T-helper 2 cell treated with Interferon-gamma antibody and Interleukin-4, amounts not matched to agents 100 ng/mL and 5 ng/mL, for 36 hours (primary cell): ENCODE measurements at regions not wholly inside any gene's neighbourhood (a gene's known extent, or its start where the extent isn't known, plus 50 kb on each side); places are given as distances from the start of the nearest gene placed in this dataset.

ENCODE experiments used
- intact Hi-C: fragments of 100-400 bp; cut with micrococcal nuclease; formaldehyde crosslinking; loops from one replicate; pipeline ENCODE4 v1.15.1; 2023

- intact Hi-C loops = no loop called here
Observed at GRCh38 chr4:32778938-32779337, 2058.8 kb downstream of the PCDH7 start.

DNA sequence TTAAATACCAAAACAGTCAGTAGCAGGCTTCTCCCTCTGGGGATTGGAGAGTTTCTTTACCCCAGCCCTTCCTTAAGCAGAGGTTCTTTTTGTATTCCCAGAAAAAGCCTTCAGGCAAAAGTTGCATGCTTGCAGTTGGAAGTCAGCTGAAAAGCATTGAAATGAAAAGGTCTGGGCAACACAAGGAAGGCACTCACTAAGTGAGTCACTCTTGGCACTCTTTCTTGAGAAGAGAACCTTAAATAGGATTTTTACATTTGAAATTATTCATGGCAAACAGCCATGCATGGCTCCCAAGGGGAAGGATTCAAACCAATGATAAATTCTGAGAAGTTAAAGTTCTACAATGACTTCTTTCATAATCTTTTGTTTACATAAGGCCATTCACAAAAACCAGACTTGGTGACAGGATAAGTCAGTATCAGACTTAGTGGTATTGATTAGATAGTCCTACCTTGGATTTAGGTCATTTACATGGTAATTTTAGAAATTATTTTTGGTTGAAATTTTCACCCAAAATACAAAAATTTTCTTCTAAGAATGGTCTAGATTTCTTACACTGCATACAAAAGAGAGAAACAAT, 2068.9 kb downstream of the PCDH7 start:
- intact Hi-C loops = no loop called here

DNA sequence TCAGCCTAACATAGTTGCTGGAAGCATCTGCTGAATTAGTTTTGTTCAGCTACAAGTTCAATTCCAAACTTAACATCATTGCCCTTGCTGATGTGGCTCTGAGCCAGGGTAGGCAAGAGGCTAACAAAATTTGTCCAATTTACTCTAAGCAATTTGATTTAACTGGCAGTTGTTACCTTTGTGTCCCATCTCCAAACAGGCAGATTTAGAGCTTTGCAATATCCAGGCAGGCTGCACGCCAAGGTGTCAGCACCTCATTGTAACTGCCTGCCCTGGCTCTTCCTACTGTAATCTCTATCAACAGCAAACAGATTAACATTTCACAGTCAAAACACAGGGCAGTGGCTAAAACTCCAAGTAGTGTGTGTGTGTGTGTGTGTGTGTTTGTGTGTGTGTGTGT, 2070.6 kb downstream of the PCDH7 start:
- intact Hi-C loops = no loop called here

GRCh38 chr4:32798471-32799159, 2078.4 kb downstream of the PCDH7 start:
- intact Hi-C loops = no loop called here

GRCh38 chr4:32824336-32824735, 2104.2 kb downstream of the PCDH7 start:
- intact Hi-C loops = no loop called here

DNA sequence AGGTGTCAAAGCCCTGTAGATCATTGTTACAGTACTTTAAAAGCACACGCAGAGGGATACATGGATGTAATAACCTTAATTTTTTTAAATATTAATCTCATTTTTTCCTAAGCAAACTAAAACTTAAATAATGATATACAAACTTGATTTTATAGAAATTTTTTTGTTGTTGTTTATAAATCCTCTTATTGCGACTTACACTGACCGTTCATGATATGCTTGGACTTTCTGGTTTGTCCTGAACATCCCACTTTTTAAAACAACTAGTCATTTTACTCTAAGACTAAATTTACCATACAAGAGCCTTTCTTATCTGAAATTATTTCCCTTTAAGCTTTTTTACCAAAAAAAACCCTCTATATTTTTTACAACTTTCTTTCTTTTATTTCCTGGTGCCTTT, 2106.0 kb downstream of the PCDH7 start:
- intact Hi-C loops = no loop called here

GRCh38 chr4:32830160-32830559, 2110.0 kb downstream of the PCDH7 start:
- intact Hi-C loops = no loop called here

- intact Hi-C loops = no loop called here
Observed at GRCh38 chr4:32831104-32831503, 2110.9 kb downstream of the PCDH7 start.

- intact Hi-C loops = no loop called here
Observed at GRCh38 chr4:32840461-32841189, 2120.5 kb downstream of the PCDH7 start.

GRCh38 chr4:32841217-32841616, 2121.0 kb downstream of the PCDH7 start:
- intact Hi-C loops = no loop called here

DNA sequence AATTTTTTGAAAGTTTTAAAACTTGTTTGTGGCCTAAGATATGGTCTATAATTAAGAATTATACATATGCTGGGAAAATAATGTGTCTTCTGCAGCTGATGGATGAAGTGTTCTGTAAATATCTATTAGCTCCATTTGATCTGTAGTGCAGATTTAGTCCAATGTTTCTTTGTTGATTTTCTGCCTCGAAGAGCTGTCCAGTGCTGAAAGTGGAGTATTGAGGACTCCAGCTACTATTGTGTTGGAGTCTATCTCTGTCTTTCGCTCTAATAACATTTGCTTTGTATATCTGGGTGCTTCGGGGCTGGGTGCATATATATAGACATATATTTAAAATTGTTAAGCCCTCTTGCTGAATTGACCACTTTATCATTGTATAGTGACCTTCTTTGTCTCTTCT, 2127.3 kb downstream of the PCDH7 start:
- intact Hi-C loops = no loop called here

GRCh38 chr4:32855622-32856021, 2135.5 kb downstream of the PCDH7 start:
- intact Hi-C loops = no loop called here

- intact Hi-C loops = no loop called here
Observed at GRCh38 chr4:32858361-32858760, 2138.2 kb downstream of the PCDH7 start.

- intact Hi-C loops = no loop called here
Observed at GRCh38 chr4:32858971-32859370, 2138.8 kb downstream of the PCDH7 start.

DNA sequence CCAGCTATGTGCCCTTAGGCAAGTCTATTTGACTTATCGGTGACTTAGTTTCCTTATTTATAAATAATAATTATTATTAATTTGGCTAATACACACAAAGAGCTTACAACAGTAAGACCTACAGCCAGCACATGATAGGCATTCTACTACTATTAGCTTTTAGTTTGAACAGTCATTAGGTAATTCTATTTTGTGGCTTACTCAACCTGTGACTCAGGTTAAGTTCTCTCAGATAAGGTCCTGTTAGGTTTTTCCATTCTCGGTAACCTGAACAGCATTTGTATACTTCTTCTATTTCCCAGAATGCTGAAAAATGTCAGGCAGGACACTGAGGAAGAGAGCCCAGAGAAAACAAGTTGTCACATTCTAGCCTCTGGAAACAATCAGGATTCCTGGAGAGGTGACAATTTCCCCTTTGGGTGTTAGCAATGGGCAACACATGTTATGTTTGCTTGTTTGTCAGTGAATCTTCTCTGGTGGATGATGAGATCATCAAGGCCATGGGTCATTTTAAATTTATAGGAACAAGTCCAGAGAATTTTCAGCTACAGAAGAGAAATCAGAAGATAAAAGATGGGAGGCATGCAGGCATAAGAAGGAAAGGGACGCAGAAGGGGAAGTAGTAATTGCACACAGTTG, 2144.7 kb downstream of the PCDH7 start:
- intact Hi-C loops = no loop called here

GRCh38 chr4:32876546-32876945, 2156.4 kb downstream of the PCDH7 start:
- intact Hi-C loops = no loop called here

GRCh38 chr4:32879913-32880312, 2159.7 kb downstream of the PCDH7 start:
- intact Hi-C loops = no loop called here

GRCh38 chr4:32884198-32884597, 2164.0 kb downstream of the PCDH7 start:
- intact Hi-C loops = no loop called here

- intact Hi-C loops = no loop called here
Observed at GRCh38 chr4:32890398-32890797, 2170.2 kb downstream of the PCDH7 start.

DNA sequence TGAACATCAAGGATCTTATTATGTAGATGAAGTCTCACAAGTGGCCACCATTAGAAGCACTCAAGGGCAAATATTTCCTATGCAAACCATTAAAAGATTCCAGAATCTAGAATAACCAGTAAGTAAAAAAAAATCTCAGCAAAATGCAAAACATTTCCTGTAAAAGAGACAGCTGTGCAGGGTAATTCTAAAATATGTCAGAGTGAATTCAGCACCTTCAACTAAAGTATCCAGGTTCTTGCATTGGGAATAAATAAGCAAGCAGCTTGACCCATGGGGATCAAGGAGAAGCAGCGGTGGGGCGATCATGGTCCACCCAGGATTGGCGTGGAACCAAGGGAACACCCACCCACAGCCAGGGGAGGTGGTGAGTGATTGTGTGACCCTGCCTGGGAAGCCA, 2188.9 kb downstream of the PCDH7 start:
- intact Hi-C loops = no loop called here

GRCh38 chr4:32909736-32910135, 2189.6 kb downstream of the PCDH7 start:
- intact Hi-C loops = no loop called here

GRCh38 chr4:32917586-32917985, 2197.4 kb downstream of the PCDH7 start:
- intact Hi-C loops = no loop called here
